Testis (tissue), 2 donors: ENCODE measurements at regions not wholly inside any gene's neighbourhood (a gene's known extent, or its start where the extent isn't known, plus 50 kb on each side); places are given as distances from the start of the nearest gene placed in this dataset.

Experiments used
- DNase-seq: peaks from one replicate; pipeline ENCODE4 v3.0.0-alpha.2; 2019
- H3K27ac ChIP-seq, 2 donors: fragments of 200-600 bp; sonication (generic); one replicate each; pipeline ENCODE4 v1.5.1; 2019
- H3K27me3 ChIP-seq: fragments of 200-600 bp; sonication (generic); one replicate; pipeline ENCODE4 v1.5.1; 2019
- H3K36me3 ChIP-seq: fragments of 200-600 bp; sonication (generic); one replicate; pipeline ENCODE4 v1.5.1; 2017; ENCODE audit warnings: low read depth; ENCODE audit errors: missing control alignments
- H3K4me1 ChIP-seq: fragments of 200-600 bp; sonication (generic); one replicate; pipeline ENCODE4 v1.5.1; 2019
- H3K4me3 ChIP-seq, 2 donors: fragments of 200-600 bp; sonication (generic); one replicate each; pipeline ENCODE4 v1.5.1; 2017 to 2019
- H3K9me3 ChIP-seq: fragments of 200-600 bp; sonication (generic); one replicate; pipeline ENCODE4 v1.5.1; 2017
- POLR2A ChIP-seq: fragments of 450-650 bp; IDR thresholded peaks from one replicate; pipeline ENCODE4 v1.6.1; 2017; ENCODE audit warnings: antibody characterized with exemption, mild to moderate bottlenecking, moderate library complexity
- WGBS, 2 donors: methylation state at CpG; one replicate each; pipeline ENCODE4 v1.1.5; 2018; 5-methylcytosine and 5-hydroxymethylcytosine counted together
- intact Hi-C: fragments of 100-400 bp; cut with DNase I; formaldehyde crosslinking; loops from one replicate; pipeline ENCODE4 v1.15.1; 2023; ENCODE audit warnings: low total_unique reads
- TF ChIP-seq, protein P1 (sequence below), 3 experiments: fragments of 450-650 bp in 2 of 3; fragments of 200-600 bp in 1 of 3; sonication (generic) in 1 of 3; IDR thresholded peaks; one replicate each; pipeline ENCODE4 v1.5.1; 2016 to 2019; ENCODE audit warnings: antibody characterized with exemption in 3 of 3, mild to moderate bottlenecking in 2 of 3, moderate library complexity in 1 of 3

DNA sequence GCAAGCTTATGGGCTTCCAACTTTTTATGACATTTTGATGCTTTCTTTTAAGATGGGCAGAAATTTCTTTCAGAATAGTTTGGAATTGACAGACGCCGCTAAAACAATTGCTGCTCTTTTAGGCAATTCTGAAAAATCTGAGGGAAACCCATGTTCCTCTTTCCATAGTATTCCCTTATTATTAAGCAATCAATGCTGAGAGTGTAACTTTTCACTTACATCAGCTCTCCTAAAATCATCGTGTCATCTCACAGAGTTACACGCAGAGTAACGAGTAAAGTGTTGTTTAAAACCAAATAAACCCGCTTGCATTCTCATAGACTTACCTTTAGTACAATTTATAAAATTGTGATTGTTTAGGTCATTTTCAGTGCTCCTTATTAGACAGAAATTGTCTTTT is 150.6 kb downstream of the MAF start:
- Histone ChIP-seq H3K27me3 (no peaks in the 10 kb centered on the region), H3K4me1 (no peaks in the 10 kb centered on the region), H3K9me3 (no peaks in the 10 kb centered on the region), H3K4me3 (no peak overlapping the region), H3K36me3 (no peaks in the 10 kb centered on the region), H3K27ac (no peak overlapping the region)
- DNase-seq = no peak
- intact Hi-C loops = no loop called here
- TF ChIP-seq, protein P1, sequence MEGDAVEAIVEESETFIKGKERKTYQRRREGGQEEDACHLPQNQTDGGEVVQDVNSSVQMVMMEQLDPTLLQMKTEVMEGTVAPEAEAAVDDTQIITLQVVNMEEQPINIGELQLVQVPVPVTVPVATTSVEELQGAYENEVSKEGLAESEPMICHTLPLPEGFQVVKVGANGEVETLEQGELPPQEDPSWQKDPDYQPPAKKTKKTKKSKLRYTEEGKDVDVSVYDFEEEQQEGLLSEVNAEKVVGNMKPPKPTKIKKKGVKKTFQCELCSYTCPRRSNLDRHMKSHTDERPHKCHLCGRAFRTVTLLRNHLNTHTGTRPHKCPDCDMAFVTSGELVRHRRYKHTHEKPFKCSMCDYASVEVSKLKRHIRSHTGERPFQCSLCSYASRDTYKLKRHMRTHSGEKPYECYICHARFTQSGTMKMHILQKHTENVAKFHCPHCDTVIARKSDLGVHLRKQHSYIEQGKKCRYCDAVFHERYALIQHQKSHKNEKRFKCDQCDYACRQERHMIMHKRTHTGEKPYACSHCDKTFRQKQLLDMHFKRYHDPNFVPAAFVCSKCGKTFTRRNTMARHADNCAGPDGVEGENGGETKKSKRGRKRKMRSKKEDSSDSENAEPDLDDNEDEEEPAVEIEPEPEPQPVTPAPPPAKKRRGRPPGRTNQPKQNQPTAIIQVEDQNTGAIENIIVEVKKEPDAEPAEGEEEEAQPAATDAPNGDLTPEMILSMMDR (IDR thresholded peaks at IDR 0.05) = no peak
- WGBS, 2 donors = 92 to 95% methylated on average over 6 of the region's 6 CpGs

DNA sequence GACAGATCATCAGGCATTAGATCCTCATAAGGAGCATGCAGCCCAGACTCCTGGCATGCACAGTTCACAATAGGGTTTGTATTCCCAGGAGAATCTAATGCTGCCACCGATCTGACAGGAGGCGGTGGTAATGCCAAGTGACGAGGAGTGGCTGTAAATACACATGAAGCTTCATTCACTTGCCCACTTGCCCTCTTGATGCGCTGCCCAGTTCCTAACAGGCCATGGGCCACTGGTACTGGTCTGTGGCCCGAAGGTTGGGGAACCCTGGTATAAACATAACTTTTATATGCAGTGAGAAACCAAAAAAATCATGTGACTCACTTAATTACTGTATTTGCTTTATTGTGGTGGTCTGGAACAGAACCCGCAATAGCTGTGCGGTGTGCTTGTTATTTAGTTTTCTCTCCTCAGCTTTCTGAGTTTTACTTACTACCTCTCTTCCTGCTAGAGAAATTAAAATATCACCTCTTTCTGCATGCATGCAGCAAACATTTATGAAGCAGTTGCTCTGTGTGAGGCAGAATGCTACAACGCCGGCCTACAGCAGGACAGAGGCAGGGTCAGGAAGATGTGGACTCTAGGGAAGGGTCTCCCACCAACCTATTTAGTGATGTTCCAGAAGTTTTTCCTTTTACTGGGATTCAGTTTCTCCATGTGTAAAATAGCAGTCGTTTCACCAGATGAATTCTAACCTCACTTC is 151.3 kb downstream of the MAF start:
- Histone ChIP-seq H3K4me1 (no peaks in the 10 kb centered on the region), H3K9me3 (no peaks in the 10 kb centered on the region), H3K27me3 (no peaks in the 10 kb centered on the region), H3K27ac (no peak overlapping the region), H3K36me3 (no peaks in the 10 kb centered on the region), H3K4me3 (no peak overlapping the region)
- intact Hi-C loops = no loop called here
- TF ChIP-seq, protein P1 (IDR thresholded peaks at IDR 0.05) = no peak
- no peak for TF ChIP-seq POLR2A
- DNase-seq = no peak
- WGBS, 2 donors = 92 to 93% methylated on average over 10 of the region's 10 CpGs

DNA sequence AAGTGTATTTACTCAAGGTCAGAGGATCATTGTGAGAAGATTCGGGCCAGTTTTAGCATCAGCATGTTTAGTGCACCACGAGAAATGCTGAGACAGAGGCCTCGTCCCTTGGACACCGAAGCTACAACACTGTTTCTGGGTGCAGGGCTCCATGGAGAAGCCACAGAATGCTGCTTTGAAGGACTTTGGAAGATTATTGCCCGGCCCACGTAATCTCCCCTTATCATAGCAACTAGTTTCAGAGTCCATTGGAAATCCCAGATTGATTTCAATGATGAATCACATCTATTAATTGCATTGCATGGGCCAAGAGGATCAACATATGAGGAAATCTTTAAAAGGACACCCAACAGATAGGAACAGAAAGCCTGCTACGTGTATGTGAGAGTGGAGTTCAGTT is 156.0 kb downstream of the MAF start:
- intact Hi-C loops = no loop called here
- H3K36me3 ChIP-seq = no peaks in the 10 kb centered on the region
- no peak for DNase-seq
- WGBS, 2 donors = 84% methylated on average over 7 of the region's 7 CpGs
- H3K27me3 ChIP-seq = no peaks in the 10 kb centered on the region
- no peaks in the 10 kb centered on the region for H3K9me3 ChIP-seq
- H3K4me1 ChIP-seq = no peaks in the 10 kb centered on the region
- no peak for TF ChIP-seq POLR2A
- H3K4me3 ChIP-seq = no peak overlapping the region
- H3K27ac ChIP-seq = no peak overlapping the region

DNA sequence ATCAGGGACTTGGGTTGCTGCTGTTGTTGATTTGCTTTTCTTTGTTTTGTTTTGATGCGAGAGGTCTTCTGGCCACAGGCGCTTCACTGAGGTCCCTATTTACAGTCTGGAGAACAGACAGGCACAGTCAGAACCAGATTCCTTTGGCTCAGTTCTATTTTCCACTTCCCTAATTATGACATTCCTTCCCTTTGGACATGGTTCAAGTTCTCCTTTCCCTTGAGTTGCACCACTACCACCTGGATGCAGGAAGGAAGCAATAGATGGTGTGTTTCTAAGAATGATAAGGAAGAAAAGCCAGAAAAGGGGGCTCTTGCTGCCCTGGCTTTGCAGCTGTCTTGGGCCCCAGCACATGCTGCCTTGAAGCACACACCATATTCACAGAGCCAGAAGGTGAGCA is 160.6 kb downstream of the MAF start:
- Histone ChIP-seq H3K27me3 (no peaks in the 10 kb centered on the region), H3K36me3 (no peaks in the 10 kb centered on the region), H3K27ac (no peak overlapping the region), H3K9me3 (no peaks in the 10 kb centered on the region), H3K4me1 (peaks cover 15% of the 10 kb centered on the region), H3K4me3 (no peak overlapping the region)
- WGBS, 2 donors = 63% methylated on average over 2 of the region's 2 CpGs
- intact Hi-C loops = no loop called here
- TF ChIP-seq, protein P1 (IDR thresholded peaks at IDR 0.05) = no peak
- TF ChIP-seq POLR2A = no peak
- no peak for DNase-seq

DNA sequence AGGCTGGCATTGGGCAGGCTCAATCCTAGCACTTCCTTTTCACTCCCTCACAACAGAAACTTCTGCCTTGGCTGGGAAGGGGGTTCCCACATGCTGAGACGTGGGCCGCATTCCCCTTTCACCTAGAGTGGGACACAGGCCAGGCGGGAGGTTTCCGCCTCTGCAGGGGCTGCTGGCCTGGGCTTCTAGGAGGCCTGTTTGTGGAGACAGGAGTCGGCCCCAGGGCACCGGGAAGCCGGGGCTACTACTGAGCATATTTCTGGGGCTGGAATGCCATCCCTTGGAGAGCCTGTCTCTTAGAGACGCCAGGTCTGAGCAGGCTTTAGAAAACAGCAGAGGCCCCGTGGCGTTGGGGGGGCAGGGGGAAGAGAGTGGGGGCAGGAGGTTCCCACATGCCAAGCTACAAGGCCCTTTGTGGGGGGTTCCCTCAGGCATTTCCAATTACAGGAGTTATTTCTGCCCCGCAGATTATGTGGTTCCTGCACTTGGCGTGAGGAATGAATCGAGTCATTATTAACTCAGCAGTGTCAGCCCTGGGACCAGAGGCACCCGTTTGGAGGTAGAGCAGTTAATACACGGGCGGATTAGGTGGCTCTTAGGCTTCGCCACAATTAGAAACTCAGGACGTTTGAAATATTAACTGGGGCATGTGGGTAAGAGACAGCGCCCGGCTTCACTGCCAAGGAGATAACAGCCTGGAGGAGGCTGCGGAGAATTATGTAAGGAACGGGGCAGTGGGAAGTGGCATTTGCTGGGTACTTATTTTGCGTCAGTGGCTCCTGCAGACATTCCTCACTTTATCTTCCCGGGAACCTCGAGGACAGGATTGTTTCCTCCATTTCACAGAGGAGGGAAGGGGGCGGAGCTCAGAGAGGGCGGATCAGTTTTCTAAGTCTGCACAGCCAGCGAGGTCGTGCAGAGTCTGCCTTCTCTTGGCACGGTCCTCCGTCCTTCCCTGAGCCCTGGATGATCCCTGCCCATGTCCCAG is 162.5 kb downstream of the MAF start:
- Histone ChIP-seq H3K4me3 (peak overlapping the region in 1 of 2 donors; percentile 15), H3K27me3 (no peaks in the 10 kb centered on the region), H3K36me3 (no peaks in the 10 kb centered on the region), H3K9me3 (no peaks in the 10 kb centered on the region), H3K4me1 (peaks cover 15% of the 10 kb centered on the region), H3K27ac (peak overlapping the region in 1 of 2 donors; percentile 69)
- intact Hi-C loops = no loop called here
- TF ChIP-seq, protein P1 (IDR thresholded peaks at IDR 0.05) = no peak
- TF ChIP-seq POLR2A = no peak
- peak; percentile 86 for DNase-seq
- WGBS, 2 donors = 16 to 25% methylated on average over 28 to 31 of the region's 31 CpGs
